Activated CD8-positive, alpha-beta memory T cell treated with anti-CD3 and anti-CD28 coated beads for 1 hour (primary cell): ENCODE measurements at regions not wholly inside any gene's neighbourhood (a gene's known extent, or its start where the extent isn't known, plus 50 kb on each side); places are given as distances from the start of the nearest gene placed in this dataset.

ENCODE experiments used
- DNase-seq, 2 donors: peaks; one replicate each; pipeline ENCODE4 v3.0.0-alpha.2; 2020; ENCODE audit warnings: low read depth in 1 of 2; ENCODE audit errors: extremely low read depth in 1 of 2

DNA sequence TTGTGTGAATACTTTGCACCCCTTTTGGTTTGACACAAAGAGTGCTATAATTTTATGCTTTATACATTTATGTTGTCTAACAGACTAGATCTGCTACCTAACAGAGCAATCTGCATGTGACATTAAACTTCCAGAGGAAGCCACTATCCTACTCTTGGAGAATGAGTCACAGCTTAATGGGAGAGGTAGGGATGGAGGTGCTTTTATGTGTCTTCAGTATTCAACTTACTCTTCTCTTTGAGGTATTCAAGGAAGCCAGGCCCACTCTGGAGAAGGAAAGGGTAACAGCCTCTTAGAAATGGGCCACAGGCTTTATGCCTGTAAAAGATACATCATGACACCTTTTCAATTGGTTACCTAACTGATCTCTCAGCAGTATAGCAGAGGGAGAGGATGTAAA is 85.8 kb upstream of the NEUROD1 start:
- DNase-seq: no peak

DNA sequence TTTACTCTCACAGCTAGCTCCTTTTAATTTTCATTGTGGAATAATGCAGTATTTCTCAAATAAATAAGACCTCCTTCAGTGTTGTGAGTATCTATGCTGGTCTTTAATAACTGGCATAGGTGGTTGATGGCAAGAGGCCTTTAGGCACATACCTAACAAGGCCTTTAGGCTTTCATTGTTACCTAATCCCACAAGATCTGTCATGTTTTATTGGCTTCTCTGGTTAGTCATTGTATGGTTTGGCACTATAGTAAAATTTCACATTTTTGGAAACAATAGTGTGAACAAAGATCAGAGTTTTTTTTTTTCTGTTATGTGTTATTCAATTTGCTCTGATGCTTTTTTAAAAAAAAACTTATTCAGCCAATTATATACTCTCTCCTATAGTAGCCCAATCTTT is 89.8 kb upstream of the NEUROD1 start:
- no peak for DNase-seq

DNA sequence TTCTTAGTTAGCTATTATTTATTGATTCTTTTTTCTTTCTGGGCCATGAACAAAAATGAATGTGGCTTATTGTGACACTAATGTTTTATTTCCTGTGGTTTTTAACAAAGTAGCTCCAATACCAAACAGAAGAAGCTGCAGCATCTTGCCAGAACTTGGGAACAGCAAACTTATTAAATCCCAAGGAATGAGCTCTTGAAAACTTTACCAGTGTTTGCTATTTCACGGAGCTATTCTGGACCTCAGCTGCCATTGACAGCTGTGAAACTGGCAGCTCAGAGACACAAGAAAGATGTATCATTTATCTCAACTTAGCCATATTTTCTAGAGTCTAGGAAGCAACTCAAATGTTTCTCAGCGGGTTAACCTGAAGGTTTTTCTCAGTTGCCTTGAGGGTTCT is 91.0 kb upstream of the NEUROD1 start:
- DNase-seq: no peak

DNA sequence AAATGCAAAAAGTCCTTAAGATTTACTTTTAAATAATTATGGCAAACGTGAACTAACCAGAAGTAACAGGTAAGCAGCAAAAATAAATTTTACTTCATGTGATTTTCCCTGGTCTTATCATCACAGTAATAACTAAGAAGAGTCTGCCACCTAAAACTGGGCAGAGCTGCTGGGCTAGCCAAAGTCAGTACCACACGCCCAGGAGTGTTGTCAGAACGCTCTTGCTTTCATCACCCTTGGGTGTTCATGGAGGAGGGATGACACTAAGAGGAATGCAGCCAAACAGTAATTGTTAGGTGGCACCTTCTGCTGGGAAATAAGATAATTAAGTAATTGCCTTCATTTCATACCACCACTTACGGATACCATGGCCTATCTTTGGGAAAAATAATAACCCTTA is 92.0 kb upstream of the NEUROD1 start:
- no peak for DNase-seq

DNA sequence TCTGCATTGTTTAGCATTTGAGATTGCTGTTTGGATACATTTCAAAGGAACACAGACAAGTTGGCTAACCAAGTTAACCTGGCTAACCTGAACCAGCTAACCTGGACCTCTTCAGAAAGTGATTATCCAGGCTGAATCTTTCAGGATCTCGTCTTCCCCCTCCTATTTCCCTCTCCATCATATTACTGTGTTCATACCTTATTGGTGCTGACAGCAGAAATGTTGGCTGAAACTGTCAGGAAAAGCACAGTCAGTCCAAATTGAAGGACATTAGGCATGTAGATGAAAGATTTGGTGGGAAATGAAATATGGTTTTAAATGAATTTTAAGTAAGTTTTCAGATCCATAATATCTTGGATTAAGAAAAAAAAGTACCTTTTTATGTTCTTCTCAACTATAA is 92.5 kb upstream of the NEUROD1 start:
- DNase-seq: no peak

DNA sequence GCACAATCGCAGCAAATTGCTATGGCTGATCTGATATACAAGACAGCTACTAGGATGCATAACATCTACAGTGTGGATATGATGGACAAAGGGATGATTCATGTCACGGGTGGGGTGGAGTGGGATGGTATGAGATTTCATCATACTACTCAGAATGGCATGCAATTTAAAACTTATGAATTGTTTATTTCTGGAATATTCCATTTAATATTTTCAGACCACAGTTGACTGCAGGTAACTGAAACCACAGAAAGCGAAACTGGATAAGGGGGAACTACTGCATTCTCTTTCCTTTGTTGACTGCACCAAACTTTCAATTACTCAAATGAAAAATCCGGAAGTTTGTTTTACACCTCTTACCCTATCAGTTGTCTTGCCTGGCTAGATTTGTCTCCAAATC is 94.4 kb upstream of the NEUROD1 start:
- no peak for DNase-seq

DNA sequence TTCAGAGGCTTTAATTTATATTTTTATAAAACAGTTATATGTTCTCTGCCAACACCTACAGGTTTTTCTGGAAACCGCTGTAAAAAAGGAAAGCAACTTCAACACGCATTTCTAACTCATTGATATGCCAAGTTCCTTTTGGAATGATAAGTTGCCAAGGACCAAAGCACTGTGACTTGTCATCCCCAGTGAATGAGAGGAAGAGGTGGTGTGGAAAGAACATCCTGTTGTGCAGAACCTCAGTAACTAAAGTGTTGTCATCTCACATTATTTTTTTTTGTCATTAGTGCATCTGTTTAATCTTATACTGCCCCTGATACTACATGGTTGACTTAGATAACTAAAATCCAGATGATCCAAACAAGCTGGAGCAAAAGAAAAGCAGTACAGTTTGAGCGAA is 96.0 kb upstream of the NEUROD1 start:
- DNase-seq: no peak

DNA sequence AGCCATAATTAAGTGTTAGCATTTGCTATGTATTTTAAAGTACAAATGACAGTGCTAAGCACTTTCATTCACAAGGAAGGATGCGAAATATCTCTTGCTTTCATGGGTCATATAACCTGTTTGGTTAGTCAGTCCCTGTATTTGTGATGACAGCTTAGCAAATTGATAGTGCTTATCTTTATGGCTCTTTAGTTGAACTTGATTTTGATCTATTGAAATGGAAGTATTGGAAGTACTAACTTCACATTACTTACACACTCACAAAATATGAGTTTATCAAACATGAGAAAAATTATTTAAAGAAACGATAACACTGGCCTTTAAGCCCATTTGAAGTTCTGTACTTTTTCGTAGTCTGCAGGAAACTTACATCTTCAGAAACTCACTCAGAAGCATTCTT is 97.4 kb upstream of the NEUROD1 start:
- no peak for DNase-seq

DNA sequence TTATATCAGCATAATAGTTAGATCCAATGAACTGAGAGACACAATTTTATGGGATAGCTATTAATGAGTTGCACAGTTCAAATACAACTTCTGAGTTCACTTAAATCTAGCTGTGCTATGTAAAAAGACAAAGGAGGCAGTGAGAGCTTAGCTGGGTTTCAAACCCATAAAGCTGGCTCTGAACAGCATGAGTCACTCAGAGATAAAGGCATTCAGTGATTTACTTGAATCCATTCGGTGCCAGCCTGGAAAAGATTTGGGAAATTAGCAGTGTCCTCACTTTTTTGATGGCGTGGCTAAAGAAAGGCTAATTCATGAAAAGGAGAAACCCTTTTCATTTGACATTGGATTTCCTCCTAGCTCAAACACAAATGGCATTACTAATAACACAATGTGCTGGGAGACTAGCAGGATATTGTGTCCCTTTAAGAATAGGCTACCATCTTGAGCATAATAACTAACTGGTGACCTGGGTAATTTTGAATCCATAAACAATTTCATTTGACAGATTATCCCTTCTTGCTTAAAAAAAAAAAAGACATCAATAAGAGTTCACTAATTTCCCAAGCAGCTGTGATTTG is 98.4 kb upstream of the NEUROD1 start:
- DNase-seq: no peak

DNA sequence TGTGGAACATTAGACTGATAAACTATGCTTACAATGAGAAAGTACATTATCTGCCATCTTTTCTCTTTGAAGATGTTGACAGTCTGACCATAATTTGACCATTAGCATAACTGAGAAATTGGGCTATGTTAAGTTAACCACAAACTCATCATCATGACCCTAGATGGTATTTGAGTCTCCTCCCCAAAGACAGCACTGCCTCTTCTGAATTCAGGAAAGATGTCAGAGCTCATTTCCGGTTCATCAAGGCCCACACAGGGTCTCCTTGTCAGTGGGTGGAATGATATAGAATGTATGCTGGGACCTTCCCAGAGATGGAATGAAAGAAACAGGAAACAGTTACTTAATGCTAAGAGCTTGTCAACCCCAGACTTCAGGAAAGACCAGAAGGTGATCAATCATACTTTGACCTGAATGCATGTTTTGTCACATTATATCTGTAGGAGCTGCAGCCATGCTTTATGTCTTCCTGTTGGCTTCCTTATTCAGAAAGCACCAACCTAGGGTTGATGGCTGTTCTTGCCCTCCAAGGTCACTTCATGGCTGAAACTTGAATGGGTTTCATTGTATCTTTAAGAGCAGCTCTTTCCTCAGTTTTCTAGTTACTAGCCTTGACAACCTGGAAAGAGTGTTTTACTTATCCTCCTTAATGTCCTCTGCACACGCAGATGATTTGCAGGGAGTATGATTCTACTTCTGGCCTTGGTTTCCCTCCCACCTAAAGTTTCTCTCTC is 99.1 kb upstream of the NEUROD1 start:
- DNase-seq: no peak

DNA sequence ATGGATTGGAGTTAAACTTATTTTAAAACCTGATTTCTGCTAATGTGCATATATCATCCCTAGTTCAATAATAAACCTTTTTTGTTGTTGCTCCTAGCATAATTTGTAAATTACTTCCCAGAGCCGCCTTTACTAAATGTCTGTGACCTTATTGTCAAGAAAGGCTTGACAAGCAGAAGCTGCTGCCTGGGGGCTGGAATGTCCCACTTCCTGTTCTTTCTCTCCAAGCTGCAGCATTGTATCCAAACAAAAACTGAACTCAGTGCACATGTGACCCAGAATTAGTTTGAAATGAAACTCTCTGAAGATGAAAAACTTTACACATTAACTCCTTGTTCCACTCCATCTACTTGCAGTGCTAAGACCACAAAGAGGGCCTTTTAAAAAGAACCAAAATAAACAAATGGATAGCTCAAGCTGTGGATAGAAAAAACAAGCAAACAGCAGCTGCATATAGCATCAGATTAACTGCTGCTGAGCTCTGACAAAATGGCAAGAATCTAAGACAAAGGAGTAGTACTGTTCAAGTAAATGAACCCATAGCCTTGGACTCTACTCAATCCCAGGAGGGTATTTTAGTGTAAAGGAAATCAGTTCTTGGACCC is 99.8 kb upstream of the NEUROD1 start:
- DNase-seq: no peak

DNA sequence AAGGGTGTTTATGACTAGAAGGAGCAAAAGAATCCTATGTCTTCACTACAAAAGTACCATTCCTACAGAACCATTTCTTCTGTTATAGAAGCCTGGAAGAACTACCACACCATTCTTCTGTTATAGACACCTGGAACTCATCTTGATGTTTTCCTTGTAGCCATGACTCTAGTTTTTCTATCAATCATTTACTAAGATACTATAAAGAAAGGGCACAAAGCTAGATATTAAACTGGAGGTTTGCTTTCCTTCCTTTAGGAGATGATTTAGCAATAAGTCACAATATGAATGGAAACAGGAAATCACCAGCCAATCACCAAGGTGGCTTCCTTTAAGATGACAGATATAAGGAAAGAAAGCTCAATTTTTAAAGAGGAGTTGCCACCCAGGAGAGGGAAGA is 100.3 kb upstream of the NEUROD1 start:
- no peak for DNase-seq

DNA sequence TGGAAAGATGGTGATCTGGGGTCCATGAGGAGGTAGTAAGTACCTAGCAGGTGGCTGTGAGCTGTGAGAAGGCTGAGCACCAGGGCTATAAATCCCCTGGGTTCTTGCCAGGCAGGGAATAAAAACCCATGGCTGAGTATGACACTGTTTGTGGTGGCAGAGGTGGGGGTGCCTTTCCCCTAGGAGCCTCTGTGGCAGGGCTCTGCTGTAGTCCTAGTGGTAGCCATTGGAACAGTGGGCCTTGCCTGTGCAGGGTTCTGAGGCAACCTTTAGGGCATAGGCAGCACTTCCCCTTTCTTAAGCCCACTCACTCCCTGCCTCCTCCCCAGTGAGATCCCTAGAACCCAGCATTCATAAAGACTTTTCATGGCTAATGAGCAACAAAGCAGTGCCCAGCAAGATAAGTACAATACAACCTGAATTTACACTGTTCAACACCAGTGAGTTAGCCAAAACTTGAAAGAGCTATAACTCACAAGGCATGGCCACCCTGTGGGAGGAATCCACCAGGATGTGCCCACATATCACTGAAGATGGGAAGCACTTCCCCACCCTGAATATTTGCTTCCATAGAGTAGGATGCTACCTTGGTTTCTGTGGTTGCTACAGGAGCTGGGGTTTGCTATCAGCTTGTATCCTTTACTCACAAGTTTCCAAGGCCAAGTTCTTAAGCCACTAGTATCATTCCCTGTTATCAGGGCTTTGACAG is 100.9 kb upstream of the NEUROD1 start:
- no peak for DNase-seq

DNA sequence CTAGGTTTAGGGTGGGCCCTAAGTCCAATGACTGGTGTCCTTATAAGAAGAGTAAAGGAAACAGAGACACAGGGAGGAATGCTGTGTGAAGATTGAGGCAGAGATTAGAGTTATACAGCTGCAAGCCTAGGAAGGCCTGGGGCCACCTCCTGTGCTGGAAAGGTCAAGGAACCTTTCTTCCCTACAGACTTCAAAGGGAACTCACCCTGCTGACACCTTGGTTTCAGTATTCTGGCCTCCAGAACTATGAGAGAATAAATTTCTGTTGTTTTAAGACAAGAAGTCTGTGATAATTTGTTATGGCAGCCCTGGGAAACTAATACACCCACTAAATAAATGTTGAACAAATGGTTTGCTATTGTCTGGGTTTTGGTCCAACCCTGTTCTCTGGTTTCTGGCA is 102.3 kb upstream of the NEUROD1 start:
- no peak for DNase-seq

DNA sequence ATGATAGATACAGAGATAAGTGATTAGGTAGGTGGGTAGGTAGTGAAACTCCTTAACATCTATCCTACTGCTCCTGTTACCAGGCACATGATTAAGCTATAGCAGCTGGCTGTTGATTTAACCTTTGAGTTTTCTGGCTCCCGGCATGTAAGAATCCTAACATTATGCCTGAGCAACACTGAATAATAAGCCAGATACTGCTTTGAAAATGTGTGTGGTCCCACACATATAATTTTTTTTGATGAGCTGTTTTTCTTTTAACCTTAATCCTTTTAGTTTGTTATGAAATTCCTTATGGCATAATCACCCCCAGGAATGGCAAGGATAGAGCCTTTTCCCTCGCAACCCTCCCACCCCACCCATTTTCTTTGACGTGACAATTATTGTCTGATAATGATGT is 104.2 kb upstream of the NEUROD1 start:
- no peak for DNase-seq

DNA sequence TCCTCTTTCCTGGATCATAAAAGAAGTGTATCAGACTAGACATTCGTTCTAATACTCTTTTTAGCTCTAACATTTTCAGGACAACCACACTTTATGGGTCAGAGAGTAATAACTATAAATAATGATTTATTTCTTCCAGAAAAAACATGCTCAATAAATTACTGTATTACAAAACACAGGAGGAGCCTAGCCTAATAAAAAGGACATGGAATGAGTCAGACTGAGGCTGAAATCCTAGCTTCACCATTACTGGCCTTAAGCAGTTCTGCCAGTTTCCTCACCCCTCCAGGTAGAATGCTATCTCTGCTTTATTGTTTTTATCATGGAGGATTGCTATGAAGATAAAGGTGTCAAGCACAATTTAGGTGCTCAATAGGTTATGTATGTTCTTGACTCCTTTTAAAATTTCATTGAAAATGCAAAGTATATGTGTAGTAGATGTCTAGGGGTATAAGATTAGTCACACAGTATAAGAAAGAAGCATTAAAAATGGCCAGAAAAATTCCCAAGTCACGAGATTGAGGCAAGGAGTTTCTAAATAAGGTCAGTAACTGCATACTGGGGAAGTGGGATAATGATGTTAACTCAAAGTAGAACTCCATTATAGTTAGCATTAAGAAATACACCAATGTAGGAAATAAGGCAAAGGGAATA is 105.5 kb upstream of the NEUROD1 start:
- no peak for DNase-seq

DNA sequence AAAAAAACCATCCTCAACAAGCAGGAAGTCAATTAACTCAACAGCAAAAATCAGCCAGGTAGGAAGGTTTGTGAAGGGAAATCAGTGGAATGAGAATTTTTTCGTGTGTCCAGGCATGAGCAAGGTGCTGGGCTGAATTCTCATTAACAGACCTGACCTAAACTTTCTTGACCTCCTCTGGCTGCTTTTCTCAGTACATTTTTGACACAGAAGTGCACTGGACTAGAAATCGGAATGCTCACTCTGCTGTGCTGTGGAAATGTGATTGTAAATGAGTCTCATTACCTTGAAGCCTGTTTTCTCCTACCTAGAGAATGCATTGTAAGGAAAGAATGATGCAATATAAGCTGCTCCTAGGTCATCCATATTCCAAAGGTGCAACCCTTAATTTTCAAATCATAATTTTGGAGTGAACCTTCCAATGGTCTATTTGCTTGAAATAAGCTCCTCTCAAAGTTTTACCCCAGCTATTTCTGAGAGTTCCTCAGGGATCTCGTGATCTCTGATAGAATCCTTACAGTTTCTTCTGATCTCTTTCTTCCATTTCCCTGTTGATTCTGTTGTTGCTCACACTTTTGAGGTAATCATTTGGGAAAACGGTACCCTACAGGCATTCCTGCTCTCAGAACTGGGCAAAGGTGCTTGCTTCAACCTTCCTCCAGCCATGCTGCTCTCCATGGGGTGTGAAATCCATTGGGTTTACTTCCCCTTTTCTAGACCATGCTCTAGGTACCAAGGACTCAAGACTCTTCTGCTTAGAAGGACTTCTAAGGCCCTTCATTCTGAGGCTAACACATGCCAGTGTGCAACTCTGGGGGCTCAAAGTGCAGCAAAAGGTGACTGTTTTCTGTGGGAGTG is 104.9 kb upstream of the ITPRID2 start:
- no peak for DNase-seq

DNA sequence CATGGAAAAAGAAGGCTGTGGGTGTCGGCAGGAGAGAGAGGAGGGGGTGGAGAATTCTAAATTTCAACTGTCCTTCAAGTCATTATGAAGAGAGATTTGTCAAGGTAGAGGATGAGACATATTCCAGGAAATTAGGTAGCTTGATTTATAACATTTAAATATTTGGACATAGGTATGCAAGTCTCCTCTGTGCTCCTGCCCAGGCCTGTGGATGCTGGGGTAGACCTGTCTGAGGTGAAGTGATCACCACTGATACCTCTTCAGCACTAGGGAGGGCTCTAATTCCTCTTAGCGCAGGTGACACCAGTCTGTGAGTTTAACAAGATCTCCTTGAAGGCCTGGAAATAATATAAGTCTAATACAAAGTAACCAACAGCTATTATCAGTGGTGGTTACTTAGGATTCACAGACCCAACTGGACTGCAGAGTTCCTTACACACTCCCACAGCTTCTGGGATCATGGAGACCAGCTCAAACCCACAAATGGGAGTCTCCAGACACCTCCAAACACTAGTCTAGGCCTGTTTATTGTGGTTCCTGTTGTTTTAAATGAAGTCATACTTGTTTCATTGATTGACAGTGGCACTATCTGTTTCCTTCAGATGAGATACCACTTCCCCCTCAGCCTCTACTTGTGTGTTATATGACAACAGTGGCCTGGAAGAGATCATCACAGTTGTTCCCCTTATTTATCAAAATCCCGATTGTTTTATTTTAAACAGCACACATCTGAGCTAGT is 104.1 kb upstream of the ITPRID2 start:
- DNase-seq: no peak

DNA sequence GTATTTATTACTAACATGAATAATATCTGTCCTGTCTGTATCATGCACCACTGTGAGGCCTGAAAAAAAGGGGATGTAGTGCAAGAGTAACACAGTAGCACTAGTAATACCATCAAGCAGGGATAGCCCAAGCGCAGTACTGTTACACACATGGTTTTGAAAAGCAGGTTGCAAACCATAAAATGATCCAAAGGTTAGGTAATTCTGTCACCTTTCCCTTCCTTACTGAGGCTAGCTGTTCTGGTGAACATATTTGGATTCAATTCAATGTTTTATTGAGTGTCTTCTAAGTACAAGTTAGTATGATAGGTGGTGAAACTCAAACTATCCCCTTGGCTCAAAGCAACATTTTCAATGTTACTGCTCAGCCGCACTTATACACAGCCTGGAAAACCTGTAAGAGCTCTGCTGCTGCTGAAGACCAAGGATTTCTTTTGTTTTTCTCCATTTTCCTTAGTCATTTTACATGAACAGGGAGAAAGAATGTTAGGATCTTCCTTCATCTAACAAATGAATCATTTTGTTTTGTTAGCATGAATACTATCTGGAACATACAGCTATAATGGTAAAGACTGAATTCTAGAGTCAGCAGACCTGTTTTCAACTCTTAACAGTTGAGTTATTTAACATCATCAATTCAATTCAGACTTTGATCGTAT is 102.5 kb upstream of the ITPRID2 start:
- no peak for DNase-seq
